H9 (cell line): ENCODE measurements at regions not wholly inside any gene's neighbourhood (a gene's known extent, or its start where the extent isn't known, plus 50 kb on each side); places are given as distances from the start of the nearest gene placed in this dataset.

Experiments
- DNase-seq: peaks from one replicate; pipeline ENCODE4 v3.0.0-alpha.2; 2017
- H2AFZ ChIP-seq: one replicate; pipeline ENCODE4 v1.6.1; 2013; ENCODE audit warnings: mild to moderate bottlenecking, low read length, control low read depth, moderate library complexity
- H2AK5ac ChIP-seq: 2 replicates; pipeline ENCODE4 v1.6.1; 2013; ENCODE audit warnings: low read length, control low read depth, mixed read lengths; ENCODE audit not compliant: insufficient read length
- H2BK120ac ChIP-seq: one replicate; pipeline ENCODE4 v1.6.1; 2013; ENCODE audit warnings: low read depth, mild to moderate bottlenecking, low read length, control low read depth, inconsistent platforms; ENCODE audit not compliant: poor library complexity, severe bottlenecking
- H2BK12ac ChIP-seq: 2 replicates; pipeline ENCODE4 v1.6.1; 2013; ENCODE audit warnings: low read length, control low read depth, mixed read lengths, low read depth; ENCODE audit not compliant: insufficient read length
- H2BK15ac ChIP-seq: 2 replicates; pipeline ENCODE4 v1.6.1; 2013; ENCODE audit warnings: low read depth, low read length, control low read depth
- H2BK20ac ChIP-seq: one replicate; pipeline ENCODE4 v1.6.1; 2013; ENCODE audit warnings: low read depth, mild to moderate bottlenecking, low read length, control low read depth, inconsistent platforms; ENCODE audit not compliant: poor library complexity, severe bottlenecking
- H2BK5ac ChIP-seq: 2 replicates; pipeline ENCODE4 v1.6.1; 2013; ENCODE audit warnings: low read length, control low read depth, mixed read lengths; ENCODE audit not compliant: insufficient read length
- H3K14ac ChIP-seq: 2 replicates; pipeline ENCODE4 v1.6.1; 2013; ENCODE audit warnings: low read length, control low read depth; ENCODE audit not compliant: insufficient read depth
- H3K18ac ChIP-seq: 2 replicates; pipeline ENCODE4 v1.6.1; 2013; ENCODE audit warnings: low read depth, mild to moderate bottlenecking, mixed read lengths, low read length, control low read depth; ENCODE audit not compliant: insufficient read length
- H3K23ac ChIP-seq: 2 replicates; pipeline ENCODE4 v1.6.1; 2013; ENCODE audit warnings: low read length, control low read depth, mixed read lengths, low read depth; ENCODE audit not compliant: insufficient read length
- H3K23me2 ChIP-seq: 2 replicates; pipeline ENCODE4 v1.6.1; 2013; ENCODE audit warnings: low read depth, mild to moderate bottlenecking, mixed read lengths, low read length, control low read depth; ENCODE audit not compliant: insufficient read length, poor library complexity, severe bottlenecking
- H3K27ac ChIP-seq: 2 replicates; pipeline ENCODE4 v1.5.1; 2013; ENCODE audit warnings: low read length, control low read depth, mixed read lengths, low read depth; ENCODE audit not compliant: insufficient read length
- H3K27me3 ChIP-seq: 2 replicates; pipeline ENCODE4 v1.6.1; 2013; ENCODE audit warnings: low read length, control low read depth, inconsistent platforms; ENCODE audit not compliant: insufficient read depth
- H3K4ac ChIP-seq: 2 replicates; pipeline ENCODE4 v1.6.1; 2013; ENCODE audit warnings: low read depth, mild to moderate bottlenecking, control low read depth, inconsistent platforms, low read length, moderate library complexity
- H3K4me1 ChIP-seq: 2 replicates; pipeline ENCODE4 v1.6.1; 2013; ENCODE audit warnings: low read length, control low read depth, inconsistent platforms; ENCODE audit not compliant: insufficient read depth
- H3K4me2 ChIP-seq: 2 replicates; pipeline ENCODE4 v1.6.1; 2013; ENCODE audit warnings: low read length, control low read depth, mixed read lengths; ENCODE audit not compliant: insufficient read length, insufficient read depth
- H3K56ac ChIP-seq: 2 replicates; pipeline ENCODE4 v1.6.1; 2013; ENCODE audit warnings: low read depth, mild to moderate bottlenecking, mixed read lengths, low read length, control low read depth; ENCODE audit not compliant: insufficient read length
- H3K79me1 ChIP-seq: 2 replicates; pipeline ENCODE4 v1.6.1; 2013; ENCODE audit warnings: low read depth, mild to moderate bottlenecking, moderate library complexity, low read length, control low read depth, inconsistent platforms; ENCODE audit not compliant: insufficient read depth, poor library complexity, severe bottlenecking
- H3K79me2 ChIP-seq: 2 replicates; pipeline ENCODE4 v1.6.1; 2013; ENCODE audit warnings: low read length, control low read depth, inconsistent platforms; ENCODE audit not compliant: insufficient read depth
- H3K9ac ChIP-seq: 2 replicates; pipeline ENCODE4 v1.6.1; 2013; ENCODE audit warnings: low read length, control low read depth, mixed read lengths; ENCODE audit not compliant: insufficient read length; ENCODE audit errors: extremely low read depth
- H3K9me3 ChIP-seq: one replicate; pipeline ENCODE4 v1.6.1; 2013; ENCODE audit warnings: low read depth, low read length, inconsistent platforms; ENCODE audit not compliant: control insufficient read depth
- H3T11ph ChIP-seq: one replicate; pipeline ENCODE4 v1.6.1; 2013; ENCODE audit warnings: mild to moderate bottlenecking, low read length, control low read depth, inconsistent platforms
- H4K20me1 ChIP-seq: one replicate; pipeline ENCODE4 v1.6.1; 2013; ENCODE audit not compliant: control insufficient read depth, insufficient read length, insufficient read depth
- H4K5ac ChIP-seq: 2 replicates; pipeline ENCODE4 v1.6.1; 2013; ENCODE audit warnings: low read depth, mild to moderate bottlenecking, mixed read lengths, low read length, control low read depth; ENCODE audit not compliant: insufficient read length
- H4K8ac ChIP-seq: replicated peaks from 2 replicates; pipeline ENCODE4 v1.6.1; 2013; ENCODE audit warnings: low read length, control low read depth, mixed read lengths, low read depth; ENCODE audit not compliant: insufficient read length
- H4K91ac ChIP-seq: 2 replicates; pipeline ENCODE4 v1.6.1; 2013; ENCODE audit warnings: low read depth, mild to moderate bottlenecking, moderate library complexity, mixed read lengths, low read length, control low read depth; ENCODE audit not compliant: insufficient read length
- H3K27ac Mint-ChIP-seq, 3 experiments: 2 replicates in 2 of 3; 3 replicates in 1 of 3; pipeline ENCODE4 v1.8.0; 2020 to 2021; ENCODE audit warnings: mixed read lengths in 3 of 3, mild to moderate bottlenecking in 1 of 3, moderate library complexity in 1 of 3
- H3K27me3 Mint-ChIP-seq: 2 replicates; pipeline ENCODE4 v1.8.0; 2021; ENCODE audit warnings: low read depth, mild to moderate bottlenecking, moderate library complexity, mixed read lengths
- H3K36me3 Mint-ChIP-seq, 3 experiments: 2 replicates in 2 of 3; 3 replicates in 1 of 3; pipeline ENCODE4 v1.8.0; 2020 to 2021; ENCODE audit warnings: low read depth in 3 of 3, mixed read lengths in 3 of 3; ENCODE audit not compliant: insufficient read depth in 1 of 3
- H3K4me1 Mint-ChIP-seq, 2 experiments: 2 replicates each; pipeline ENCODE4 v1.8.0; 2020; ENCODE audit warnings: mixed read lengths in 2 of 2
- H3K4me3 Mint-ChIP-seq, 2 experiments: 2 replicates in 1 of 2; 3 replicates in 1 of 2; pipeline ENCODE4 v1.8.0; 2020 to 2021; ENCODE audit warnings: mild to moderate bottlenecking in 2 of 2, mixed read lengths in 2 of 2, moderate library complexity in 1 of 2
- H3K9me3 Mint-ChIP-seq, 2 experiments: 2 replicates in 1 of 2; 3 replicates in 1 of 2; pipeline ENCODE4 v1.8.0; 2020; ENCODE audit warnings: mild to moderate bottlenecking in 2 of 2, mixed read lengths in 2 of 2, moderate library complexity in 1 of 2
- WGBS: extraction: QIAGEN DNeasy Blood & Tissue Kit; methylation state at CpG from one replicate; pipeline ENCODE4 v1.1.7; 2013; ENCODE audit warnings: missing lambda C conversion rate, low lambda C conversion rate, mixed read lengths; ENCODE audit not compliant: insufficient read length; ENCODE audit errors: extremely low coverage; 5-methylcytosine and 5-hydroxymethylcytosine counted together
- TF ChIP-seq, protein P1 (sequence below): fragments of 200-600 bp; sonication (generic); conservative IDR thresholded peaks from 3 replicates; pipeline ENCODE4 v1.8.0; 2021; ENCODE audit warnings: antibody characterized with exemption, mild to moderate bottlenecking

DNA sequence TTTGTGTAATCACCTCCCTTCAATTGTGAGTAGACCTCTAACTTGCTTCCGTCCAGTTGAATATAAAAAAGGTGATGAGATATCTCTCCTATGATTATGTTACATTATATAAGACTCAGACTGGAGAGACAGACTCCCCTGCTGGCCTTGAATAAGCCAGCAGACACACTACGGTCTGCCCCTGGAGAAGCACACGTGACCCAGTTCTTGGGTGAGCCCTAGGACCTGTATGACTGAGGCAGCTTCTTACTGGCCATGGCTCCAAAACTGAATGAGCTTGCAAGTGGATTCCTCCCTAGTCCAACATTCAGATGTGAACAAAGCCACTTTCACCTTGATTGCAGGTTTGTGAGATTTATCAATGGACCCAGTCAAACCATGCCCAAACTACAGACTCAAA lies 427.9 kb upstream of the DCN start:
- Histone ChIP-seq H4K20me1 (no peaks in the 10 kb centered on the region), H2AFZ (no peak overlapping the region), H2BK120ac (no peak overlapping the region), H3K4me1 (no peaks in the 10 kb centered on the region), H3K79me2 (no peaks in the 10 kb centered on the region), H3T11ph (no peak overlapping the region), H2BK5ac (no peak overlapping the region), H3K9me3 (no peaks in the 10 kb centered on the region), H3K4ac (no peak overlapping the region), H2AK5ac (no peak overlapping the region), H4K8ac (no peak overlapping the region), H3K56ac (no peak overlapping the region), H3K14ac (no peak overlapping the region), H2BK15ac (no peak overlapping the region), H3K23me2 (no peaks in the 10 kb centered on the region), H3K79me1 (no peaks in the 10 kb centered on the region), H4K91ac (no peak overlapping the region), H3K27ac (no peak overlapping the region), H3K27me3 (no peaks in the 10 kb centered on the region), H2BK12ac (no peak overlapping the region), H2BK20ac (no peak overlapping the region), H3K4me2 (no peak overlapping the region), H3K18ac (no peak overlapping the region), H3K23ac (no peak overlapping the region), H3K9ac (no peak overlapping the region), H4K5ac (no peak overlapping the region)
- Mint-ChIP-seq H3K4me3 (no peak overlapping the region), H3K36me3 (no peaks in the 10 kb centered on the region), H3K27me3 (no peaks in the 10 kb centered on the region), H3K4me1 (peaks cover 0 to 3% of the 10 kb centered on the region in 2 experiments; a peak in 1 of 4 replicates), H3K9me3 (no peaks in the 10 kb centered on the region), H3K27ac (no peak overlapping the region)
- no peak for DNase-seq
- TF ChIP-seq, protein P1, sequence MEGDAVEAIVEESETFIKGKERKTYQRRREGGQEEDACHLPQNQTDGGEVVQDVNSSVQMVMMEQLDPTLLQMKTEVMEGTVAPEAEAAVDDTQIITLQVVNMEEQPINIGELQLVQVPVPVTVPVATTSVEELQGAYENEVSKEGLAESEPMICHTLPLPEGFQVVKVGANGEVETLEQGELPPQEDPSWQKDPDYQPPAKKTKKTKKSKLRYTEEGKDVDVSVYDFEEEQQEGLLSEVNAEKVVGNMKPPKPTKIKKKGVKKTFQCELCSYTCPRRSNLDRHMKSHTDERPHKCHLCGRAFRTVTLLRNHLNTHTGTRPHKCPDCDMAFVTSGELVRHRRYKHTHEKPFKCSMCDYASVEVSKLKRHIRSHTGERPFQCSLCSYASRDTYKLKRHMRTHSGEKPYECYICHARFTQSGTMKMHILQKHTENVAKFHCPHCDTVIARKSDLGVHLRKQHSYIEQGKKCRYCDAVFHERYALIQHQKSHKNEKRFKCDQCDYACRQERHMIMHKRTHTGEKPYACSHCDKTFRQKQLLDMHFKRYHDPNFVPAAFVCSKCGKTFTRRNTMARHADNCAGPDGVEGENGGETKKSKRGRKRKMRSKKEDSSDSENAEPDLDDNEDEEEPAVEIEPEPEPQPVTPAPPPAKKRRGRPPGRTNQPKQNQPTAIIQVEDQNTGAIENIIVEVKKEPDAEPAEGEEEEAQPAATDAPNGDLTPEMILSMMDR, result no peak
- WGBS, result no CpG with 5 or more reads among the region's 3 CpGs
